GM21717 (cell line): ENCODE measurements at regions not wholly inside any gene's neighbourhood (a gene's known extent, or its start where the extent isn't known, plus 50 kb on each side); places are given as distances from the start of the nearest gene placed in this dataset.

Source experiments
- ATAC-seq: cut with Tn5 transposase; IDR thresholded peaks from one replicate; pipeline ENCODE4 v1.9.1; 2021; ENCODE audit warnings: mild to moderate bottlenecking, moderate library complexity; ENCODE audit not compliant: unreplicated experiment

- ATAC-seq, result no peak
Measured at GRCh38 chr5:124156415-124156996, 589.9 kb downstream of the ZNF608 start.

GRCh38 chr5:124154714-124155113 is 591.7 kb downstream of the ZNF608 start:
- no peak for ATAC-seq

GRCh38 chr5:124153588-124153987 is 592.9 kb downstream of the ZNF608 start:
- ATAC-seq, result no peak

- no peak for ATAC-seq
Measured at GRCh38 chr5:124148574-124148973, 597.9 kb downstream of the ZNF608 start.

GRCh38 chr5:124140060-124140459 is 606.4 kb downstream of the ZNF608 start:
- no peak for ATAC-seq

GRCh38 chr5:124139477-124139876 is 607.0 kb downstream of the ZNF608 start:
- no peak for ATAC-seq

GRCh38 chr5:124136609-124137008 is 609.8 kb downstream of the ZNF608 start:
- no peak for ATAC-seq

- ATAC-seq, result no peak
Measured at GRCh38 chr5:124134941-124135340, 611.5 kb downstream of the ZNF608 start.

GRCh38 chr5:124133406-124133805 is 613.0 kb downstream of the ZNF608 start:
- ATAC-seq, result no peak

GRCh38 chr5:124132843-124133242 is 613.6 kb downstream of the ZNF608 start:
- ATAC-seq, result no peak

- ATAC-seq, result no peak
Measured at GRCh38 chr5:124131466-124131865, 615.0 kb downstream of the ZNF608 start.

- no peak for ATAC-seq
Measured at GRCh38 chr5:124130816-124131215, 615.6 kb downstream of the ZNF608 start.

GRCh38 chr5:124128867-124129266 is 616.9 kb downstream of the CSNK1G3 start:
- ATAC-seq, result no peak

GRCh38 chr5:124126504-124127217 is 614.7 kb downstream of the CSNK1G3 start:
- ATAC-seq, result no peak

GRCh38 chr5:124124711-124125229 is 612.8 kb downstream of the CSNK1G3 start:
- ATAC-seq, result no peak

- ATAC-seq, result no peak
Measured at GRCh38 chr5:124121198-124121597, 609.2 kb downstream of the CSNK1G3 start.

GRCh38 chr5:124114911-124115310 is 602.9 kb downstream of the CSNK1G3 start:
- ATAC-seq, result no peak

- no peak for ATAC-seq
Measured at GRCh38 chr5:124111886-124112285, 599.9 kb downstream of the CSNK1G3 start.

- no peak for ATAC-seq
Measured at GRCh38 chr5:124110942-124111341, 599.0 kb downstream of the CSNK1G3 start.

- ATAC-seq, result no peak
Measured at GRCh38 chr5:124105326-124105725, 593.3 kb downstream of the CSNK1G3 start.

GRCh38 chr5:124104821-124105220 is 592.8 kb downstream of the CSNK1G3 start:
- ATAC-seq, result no peak

GRCh38 chr5:124104344-124104743 is 592.4 kb downstream of the CSNK1G3 start:
- ATAC-seq, result no peak
